Kidney epithelial cell (primary cell): ENCODE measurements at regions not wholly inside any gene's neighbourhood (a gene's known extent, or its start where the extent isn't known, plus 50 kb on each side); places are given as distances from the start of the nearest gene placed in this dataset.

ENCODE experiments used
- DNase-seq: peaks from one replicate; pipeline ENCODE4 v3.0.0-alpha.2; 2010; ENCODE audit warnings: low read depth
- H3K27me3 ChIP-seq: 2 replicates; pipeline ENCODE4 v1.6.0; 2011; ENCODE audit warnings: low read length; ENCODE audit not compliant: control insufficient read depth, insufficient read depth
- H3K36me3 ChIP-seq: 2 replicates; pipeline ENCODE4 v1.5.1; 2011; ENCODE audit warnings: low read length; ENCODE audit not compliant: control insufficient read depth, insufficient read depth
- H3K4me3 ChIP-seq: 2 replicates; pipeline ENCODE4 v1.5.1; 2011; ENCODE audit warnings: low read depth, mild to moderate bottlenecking, control low read depth, low read length
- TF ChIP-seq, protein P1 (sequence below): IDR thresholded peaks from 2 replicates; pipeline ENCODE4 v1.5.1; 2011; ENCODE audit warnings: mild to moderate bottlenecking, moderate library complexity, low read length, control low read depth, inconsistent platforms; ENCODE audit not compliant: insufficient read depth, poor library complexity, severe bottlenecking

DNA sequence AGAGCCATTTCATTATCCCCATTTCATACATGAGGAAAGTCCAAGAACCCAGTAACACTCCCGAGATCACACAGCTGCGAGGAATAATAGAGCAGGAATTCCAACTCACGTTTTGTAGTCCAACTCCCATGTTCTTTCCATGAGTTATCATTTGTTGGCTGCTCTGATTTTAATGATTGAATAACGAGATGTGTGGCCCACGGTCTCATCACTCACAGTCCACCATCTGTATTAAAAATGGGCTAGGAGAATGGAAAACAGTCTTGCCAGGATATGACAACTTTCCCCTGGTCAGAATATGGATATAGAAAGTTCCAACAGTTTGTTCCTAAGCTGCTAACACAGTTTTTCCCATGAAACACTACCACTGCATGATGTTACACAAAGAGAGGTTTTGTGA lies 147.5 kb downstream of the METTL4 start:
- Histone ChIP-seq H3K27me3 (no peaks in the 10 kb centered on the region), H3K36me3 (no peaks in the 10 kb centered on the region), H3K4me3 (no peak overlapping the region)
- no peak for DNase-seq
- TF ChIP-seq, protein P1, sequence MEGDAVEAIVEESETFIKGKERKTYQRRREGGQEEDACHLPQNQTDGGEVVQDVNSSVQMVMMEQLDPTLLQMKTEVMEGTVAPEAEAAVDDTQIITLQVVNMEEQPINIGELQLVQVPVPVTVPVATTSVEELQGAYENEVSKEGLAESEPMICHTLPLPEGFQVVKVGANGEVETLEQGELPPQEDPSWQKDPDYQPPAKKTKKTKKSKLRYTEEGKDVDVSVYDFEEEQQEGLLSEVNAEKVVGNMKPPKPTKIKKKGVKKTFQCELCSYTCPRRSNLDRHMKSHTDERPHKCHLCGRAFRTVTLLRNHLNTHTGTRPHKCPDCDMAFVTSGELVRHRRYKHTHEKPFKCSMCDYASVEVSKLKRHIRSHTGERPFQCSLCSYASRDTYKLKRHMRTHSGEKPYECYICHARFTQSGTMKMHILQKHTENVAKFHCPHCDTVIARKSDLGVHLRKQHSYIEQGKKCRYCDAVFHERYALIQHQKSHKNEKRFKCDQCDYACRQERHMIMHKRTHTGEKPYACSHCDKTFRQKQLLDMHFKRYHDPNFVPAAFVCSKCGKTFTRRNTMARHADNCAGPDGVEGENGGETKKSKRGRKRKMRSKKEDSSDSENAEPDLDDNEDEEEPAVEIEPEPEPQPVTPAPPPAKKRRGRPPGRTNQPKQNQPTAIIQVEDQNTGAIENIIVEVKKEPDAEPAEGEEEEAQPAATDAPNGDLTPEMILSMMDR, result no peak

DNA sequence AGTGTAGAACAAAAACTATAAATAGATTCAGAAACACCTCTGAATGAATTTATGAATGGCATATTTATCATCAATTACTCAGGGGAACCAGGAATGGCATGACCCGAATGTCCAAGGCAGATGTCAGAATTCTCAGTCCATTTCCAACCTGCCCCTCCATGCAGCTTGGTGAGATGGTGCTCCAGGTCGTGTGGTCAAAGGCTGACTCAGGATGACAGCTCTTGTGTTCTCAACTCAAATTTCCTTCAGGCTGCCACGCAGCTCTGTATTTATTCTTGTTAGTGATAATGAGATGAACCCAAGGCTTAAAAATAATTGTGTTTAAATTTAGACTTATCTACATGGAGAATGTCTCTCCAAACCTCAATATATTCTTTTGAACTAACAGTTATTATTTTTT lies 146.9 kb downstream of the METTL4 start:
- TF ChIP-seq, protein P1, result no peak
- Histone ChIP-seq H3K36me3 (no peaks in the 10 kb centered on the region), H3K27me3 (no peaks in the 10 kb centered on the region), H3K4me3 (no peak overlapping the region)
- no peak for DNase-seq

DNA sequence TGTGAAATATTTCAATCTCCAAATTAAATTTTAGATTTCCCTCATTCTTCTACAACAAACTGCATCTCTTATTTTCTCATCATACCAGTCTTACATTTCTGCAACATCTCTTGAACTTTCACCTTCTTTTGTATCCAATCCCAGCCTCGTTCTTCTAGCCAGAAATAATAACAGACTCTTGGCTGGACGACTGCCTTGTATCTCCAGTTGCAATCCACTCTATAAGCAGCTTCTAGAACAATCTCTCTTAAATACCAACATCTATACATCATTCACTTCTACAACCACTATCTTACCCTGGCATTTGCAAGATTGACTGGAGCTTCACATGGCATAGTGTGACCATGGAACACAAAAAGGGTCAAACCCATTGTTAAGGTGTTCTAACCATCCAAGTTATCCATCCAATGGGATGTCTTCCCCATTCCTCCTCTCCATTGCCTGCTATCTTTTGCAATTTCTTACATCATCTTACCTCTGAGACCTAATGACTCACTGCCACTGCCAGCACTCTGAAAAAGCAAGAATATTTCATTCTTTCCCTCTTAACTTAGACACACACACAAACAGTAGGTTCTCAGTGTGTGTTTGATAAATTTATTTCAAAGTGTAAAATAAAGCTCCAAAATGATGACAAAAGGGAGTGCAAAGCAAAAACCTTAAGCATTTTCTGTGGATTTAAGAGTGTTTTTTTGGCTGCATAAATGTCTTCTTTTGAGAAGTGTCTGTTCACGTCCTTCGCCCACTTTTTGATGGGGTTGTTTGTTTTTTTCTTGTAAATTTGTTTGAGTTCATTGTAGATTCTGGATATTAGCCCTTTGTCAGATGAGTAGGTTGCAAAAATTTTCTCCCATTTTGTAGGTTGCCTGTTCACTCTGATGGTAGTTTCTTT lies 145.6 kb downstream of the METTL4 start:
- TF ChIP-seq, protein P1, result no peak
- Histone ChIP-seq H3K27me3 (no peaks in the 10 kb centered on the region), H3K4me3 (no peak overlapping the region), H3K36me3 (no peaks in the 10 kb centered on the region)
- DNase-seq, result no peak

DNA sequence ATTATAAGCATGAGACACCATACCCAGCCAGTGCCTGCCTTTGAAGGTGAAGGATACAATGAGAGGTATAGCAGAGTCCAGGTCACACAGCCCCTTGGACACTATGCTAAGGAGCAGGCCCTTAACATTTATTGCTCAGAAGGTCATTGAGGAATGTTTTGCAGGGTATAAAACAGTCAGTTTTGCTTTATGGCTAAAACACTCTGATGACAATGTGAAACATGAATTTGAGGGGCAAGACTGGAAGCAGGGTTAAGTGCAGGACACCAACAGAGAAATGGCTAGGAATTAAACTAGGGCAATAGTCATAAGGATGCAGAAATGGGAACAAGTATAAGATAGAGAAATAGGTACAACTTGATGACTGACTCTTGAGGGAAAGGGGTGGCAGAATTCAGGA lies 141.1 kb downstream of the METTL4 start:
- TF ChIP-seq, protein P1, result no peak
- H3K27me3 ChIP-seq, result no peaks in the 10 kb centered on the region
- DNase-seq, result no peak
- no peaks in the 10 kb centered on the region for H3K36me3 ChIP-seq
- no peak overlapping the region for H3K4me3 ChIP-seq

DNA sequence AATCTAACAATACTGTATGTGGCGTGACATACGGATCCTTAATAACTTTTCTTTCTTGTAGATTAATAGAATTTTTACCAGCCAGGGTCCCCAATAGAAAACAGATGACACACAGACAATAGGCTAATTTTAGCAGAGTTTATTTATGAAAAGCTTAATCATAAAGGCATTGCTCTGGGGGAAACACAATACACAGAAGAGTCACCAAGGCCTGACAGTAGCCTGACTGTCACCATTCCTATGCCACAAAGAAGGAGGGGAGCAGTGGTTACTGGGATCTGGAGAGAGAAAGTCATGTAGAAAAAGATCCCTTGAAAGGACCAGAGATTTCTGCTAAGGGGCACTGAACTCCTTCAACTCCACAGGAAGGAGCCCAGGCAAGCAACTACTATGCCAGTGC lies 139.5 kb downstream of the METTL4 start:
- no peak for DNase-seq
- TF ChIP-seq, protein P1, result no peak
- H3K36me3 ChIP-seq, result no peaks in the 10 kb centered on the region
- no peak overlapping the region for H3K4me3 ChIP-seq
- no peaks in the 10 kb centered on the region for H3K27me3 ChIP-seq

DNA sequence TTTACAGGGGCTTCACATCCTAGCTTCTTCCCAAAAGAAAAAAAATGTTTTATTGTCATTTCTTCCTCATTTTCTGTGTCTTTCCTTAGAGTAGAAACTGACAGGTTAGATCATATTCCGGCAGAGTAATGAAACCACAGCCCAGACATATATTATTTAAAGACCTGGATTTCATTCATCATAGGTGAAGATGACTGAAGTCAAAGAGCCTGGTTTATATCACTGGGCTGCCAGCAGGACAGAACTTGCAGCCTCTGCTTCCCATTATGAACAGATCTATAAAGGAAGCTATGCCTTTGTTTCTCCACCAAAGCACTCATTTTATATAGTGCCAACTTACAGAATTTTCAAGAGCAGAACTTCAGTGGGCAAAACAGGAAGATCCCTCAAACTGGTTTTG lies 137.9 kb downstream of the METTL4 start:
- Histone ChIP-seq H3K36me3 (no peaks in the 10 kb centered on the region), H3K27me3 (no peaks in the 10 kb centered on the region), H3K4me3 (no peak overlapping the region)
- TF ChIP-seq, protein P1, result no peak
- no peak for DNase-seq
